ENCODE measurements at regions not wholly inside any gene's neighbourhood (a gene's known extent, or its start where the extent isn't known, plus 50 kb on each side); places are given as distances from the start of the nearest gene placed in this dataset.

GRCh38 chr13:65095161-65096082 is 2134.7 kb downstream of the PCDH9 start:
- no peak for DNase-seq

- DNase-seq, result no peak
Measured at GRCh38 chr13:65093357-65093756, 2136.8 kb downstream of the PCDH9 start.

GRCh38 chr13:65091031-65091430 is 2139.1 kb downstream of the PCDH9 start:
- no peak for DNase-seq

GRCh38 chr13:65090186-65090585 is 2139.9 kb downstream of the PCDH9 start:
- DNase-seq, result no peak

GRCh38 chr13:65088906-65089305 is 2141.2 kb downstream of the PCDH9 start:
- no peak for DNase-seq

- no peak for DNase-seq
Measured at GRCh38 chr13:65085977-65086376, 2144.2 kb downstream of the PCDH9 start.

- DNase-seq, result no peak
Measured at GRCh38 chr13:65074248-65074647, 2155.9 kb downstream of the PCDH9 start.

GRCh38 chr13:65064967-65065366 is 2165.2 kb downstream of the PCDH9 start:
- no peak for DNase-seq

GRCh38 chr13:65063753-65064152 is 2166.4 kb downstream of the PCDH9 start:
- DNase-seq, result no peak

- no peak for DNase-seq
Measured at GRCh38 chr13:65057986-65058385, 2172.2 kb downstream of the PCDH9 start.

GRCh38 chr13:65054277-65054676 is 2175.9 kb downstream of the PCDH9 start:
- DNase-seq, result no peak

GRCh38 chr13:65036999-65037398 is 2193.1 kb downstream of the PCDH9 start:
- DNase-seq, result no peak

GRCh38 chr13:65035302-65035701 is 2194.8 kb downstream of the PCDH9 start:
- no peak for DNase-seq

- DNase-seq, result no peak
Measured at GRCh38 chr13:65034266-65034665, 2195.9 kb downstream of the PCDH9 start.

- no peak for DNase-seq
Measured at GRCh38 chr13:65032825-65033224, 2197.3 kb downstream of the PCDH9 start.

- DNase-seq, result no peak
Measured at GRCh38 chr13:65028101-65028500, 2202.0 kb downstream of the PCDH9 start.

GRCh38 chr13:65026505-65026904 is 2203.6 kb downstream of the PCDH9 start:
- DNase-seq, result no peak

GRCh38 chr13:65011378-65011777 is 2218.8 kb downstream of the PCDH9 start:
- DNase-seq, result no peak

- DNase-seq, result no peak
Measured at GRCh38 chr13:64997438-64997837, 2232.7 kb downstream of the PCDH9 start.

GRCh38 chr13:64993514-64994164 is 2236.5 kb downstream of the PCDH9 start:
- no peak for DNase-seq

- DNase-seq, result no peak
Measured at GRCh38 chr13:64992314-64992713, 2237.8 kb downstream of the PCDH9 start.

GRCh38 chr13:64985075-64985474 is 2245.1 kb downstream of the PCDH9 start:
- no peak for DNase-seq

GRCh38 chr13:64962404-64962803 is 2267.7 kb downstream of the PCDH9 start:
- no peak for DNase-seq

GRCh38 chr13:64959276-64959675 is 2270.9 kb downstream of the PCDH9 start:
- no peak for DNase-seq
